Activated CD4-positive, CD25-positive, alpha-beta regulatory T cell treated with anti-CD3 and anti-CD28 coated beads, Interleukin-2, amount 50 U/mL, for 72 hours (primary cell): ENCODE measurements at regions not wholly inside any gene's neighbourhood (a gene's known extent, or its start where the extent isn't known, plus 50 kb on each side); places are given as distances from the start of the nearest gene placed in this dataset.

Source experiments
- DNase-seq: peaks from one replicate; pipeline ENCODE4 v3.0.0; 2021

DNA sequence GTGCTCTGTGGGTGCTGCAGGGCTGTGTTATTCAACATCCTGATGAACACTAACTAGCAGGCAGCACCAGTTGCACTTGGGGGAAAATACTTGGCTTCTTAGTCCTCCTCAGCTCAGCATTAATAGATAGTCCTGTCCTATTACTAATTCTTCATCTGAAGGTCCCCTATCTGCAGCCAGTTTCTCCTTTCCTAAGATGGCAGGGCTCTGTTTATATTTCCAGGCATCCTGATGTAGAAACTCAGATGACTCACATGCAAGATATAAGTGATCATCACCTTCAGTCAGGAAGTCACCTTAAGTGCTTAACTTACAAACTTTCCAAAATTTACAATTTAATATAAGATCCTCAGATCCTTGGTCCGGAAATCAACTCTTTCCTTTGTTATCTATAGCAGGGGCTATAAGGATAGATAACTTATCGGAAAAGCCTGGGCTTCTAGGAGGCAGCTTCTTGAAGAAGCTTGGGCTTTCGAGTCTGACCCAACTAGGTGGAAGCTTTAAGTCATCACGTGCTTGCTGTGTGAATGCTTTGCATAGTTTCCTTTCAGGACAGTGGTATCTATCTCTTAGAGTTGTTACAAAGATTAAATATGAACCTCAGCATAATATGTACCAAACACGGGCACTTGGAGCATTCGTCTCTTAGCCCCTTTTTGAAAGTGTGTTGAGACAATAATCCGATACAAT lies 181.0 kb upstream of the GRIP1 start:
- DNase-seq, result no peak

DNA sequence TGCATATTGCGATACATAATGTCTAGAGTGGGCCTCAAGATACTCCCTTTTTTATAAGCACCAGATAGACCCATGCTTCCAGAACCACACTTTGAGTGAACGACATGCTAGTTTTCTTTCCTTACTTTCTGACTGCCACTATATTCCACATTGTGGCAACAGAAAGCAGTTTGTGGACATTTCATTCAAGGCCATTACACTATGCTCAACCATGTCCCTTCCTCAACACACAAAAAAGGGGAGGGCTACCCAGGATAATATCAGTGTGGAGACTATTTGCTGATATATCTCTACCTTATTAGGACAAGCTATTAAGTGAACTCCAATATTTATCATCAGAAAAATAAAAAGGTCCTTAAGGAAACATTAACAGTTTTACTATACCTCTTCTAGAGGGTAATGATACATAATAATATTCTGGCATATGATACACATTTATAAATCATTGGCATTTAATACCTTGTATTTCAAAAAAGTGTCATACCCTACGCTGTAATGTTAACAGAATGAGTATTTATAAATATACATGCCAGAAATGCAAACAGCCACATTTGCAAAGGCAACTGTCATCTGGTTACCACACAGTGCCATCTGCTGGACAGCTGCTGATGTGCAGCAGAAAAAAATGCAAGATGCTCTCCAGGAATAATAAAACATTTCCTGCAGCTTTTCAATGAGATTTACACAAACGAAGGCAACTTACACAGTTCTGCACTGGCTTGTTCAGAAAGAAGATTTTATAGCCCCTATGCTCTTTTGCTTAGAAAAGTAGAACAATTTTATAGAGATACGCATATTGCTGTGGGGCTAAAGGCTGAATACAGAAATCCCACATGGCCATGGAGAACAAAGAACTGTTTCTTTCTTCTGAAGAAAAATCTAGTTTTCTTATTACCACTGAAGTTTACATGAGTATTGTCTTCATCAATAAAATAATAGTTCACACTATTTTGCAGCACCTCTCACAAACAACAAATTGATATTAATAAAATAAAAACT lies 182.2 kb upstream of the GRIP1 start:
- DNase-seq, result peak; percentile 65

DNA sequence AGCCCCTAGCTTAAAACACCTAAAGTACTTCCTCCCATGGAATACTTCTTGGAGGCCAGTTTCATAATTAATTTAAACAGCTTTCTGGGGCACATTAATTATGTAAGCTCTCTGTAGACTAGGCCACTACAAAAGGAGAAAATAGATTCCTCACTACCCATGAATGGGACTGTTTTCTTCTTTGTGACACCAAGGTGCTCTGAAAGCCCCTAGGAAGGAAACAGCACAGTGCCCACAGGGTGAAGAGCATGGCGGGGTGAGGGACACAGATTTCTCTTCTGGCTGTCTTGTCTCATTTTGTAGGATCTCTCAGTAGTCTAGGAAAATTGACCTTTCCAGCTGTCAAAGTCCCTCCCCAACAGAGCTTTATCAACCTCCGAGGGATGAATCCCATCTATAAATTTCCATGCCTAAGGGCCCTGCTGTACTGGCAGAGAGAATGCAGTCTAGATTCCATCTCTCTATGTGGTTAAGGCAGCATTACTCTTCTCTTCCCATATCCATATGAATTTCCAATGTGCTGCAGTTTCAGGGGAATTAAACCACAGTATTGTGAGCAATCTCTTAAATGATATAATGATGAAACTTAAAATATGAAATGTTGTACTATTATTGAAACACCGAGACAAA lies 183.6 kb upstream of the GRIP1 start:
- no peak for DNase-seq

DNA sequence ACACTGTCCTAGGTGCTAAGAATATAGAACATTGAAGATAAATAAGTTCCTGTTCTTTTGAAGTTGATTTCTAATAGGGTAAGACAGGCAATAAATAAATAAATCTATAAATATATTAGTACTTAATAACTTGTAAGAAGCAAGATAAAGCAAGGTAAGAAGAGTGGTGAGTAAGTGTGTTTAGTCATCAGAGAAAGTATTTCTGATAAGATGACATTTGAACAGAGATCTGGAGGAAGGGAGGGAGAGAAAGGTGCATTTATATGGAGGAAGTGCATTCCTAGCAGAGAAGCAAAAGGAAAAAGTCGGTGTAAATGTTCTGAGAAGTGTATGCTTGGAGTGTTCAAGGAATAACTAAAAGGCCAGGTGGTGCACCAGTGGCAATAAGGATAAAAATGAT lies 184.4 kb upstream of the GRIP1 start:
- no peak for DNase-seq

DNA sequence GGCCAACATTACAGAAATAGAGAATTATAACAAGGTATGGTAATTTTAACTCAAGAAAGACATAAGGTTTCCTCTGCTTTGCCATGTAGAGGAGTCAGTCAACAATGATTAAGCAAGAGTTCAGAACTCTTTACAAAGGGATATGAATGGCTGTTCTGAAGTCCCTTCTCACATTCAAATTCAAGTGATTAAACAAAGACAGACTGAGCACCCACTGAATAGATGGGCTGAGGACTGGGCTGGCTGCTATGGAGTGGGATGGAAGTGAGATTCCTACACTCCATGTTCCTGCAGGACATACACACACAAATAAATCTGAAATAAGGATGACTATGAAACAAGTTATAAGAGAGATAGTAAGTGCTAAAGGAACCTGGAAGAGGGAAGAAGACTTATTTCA lies 199.0 kb upstream of the GRIP1 start:
- DNase-seq, result no peak

DNA sequence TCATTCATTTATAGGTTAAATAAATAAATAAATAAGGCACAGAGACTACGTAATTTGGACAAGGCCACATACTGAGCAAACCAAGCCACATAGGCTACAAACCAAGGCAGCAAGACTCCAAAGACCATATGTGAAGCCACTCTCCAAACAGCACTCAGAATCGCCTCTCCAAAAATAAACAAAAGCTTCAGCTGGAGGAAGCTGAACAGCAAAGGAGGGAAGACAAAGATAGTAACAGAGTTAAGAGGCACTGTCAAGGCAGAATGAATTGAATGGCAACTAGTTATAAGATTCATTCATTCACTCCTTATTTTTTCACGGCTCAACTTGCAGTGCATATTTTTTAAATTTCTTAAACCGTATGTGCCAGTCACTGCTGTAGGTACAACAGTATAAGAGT lies 200.5 kb upstream of the GRIP1 start:
- DNase-seq, result no peak

DNA sequence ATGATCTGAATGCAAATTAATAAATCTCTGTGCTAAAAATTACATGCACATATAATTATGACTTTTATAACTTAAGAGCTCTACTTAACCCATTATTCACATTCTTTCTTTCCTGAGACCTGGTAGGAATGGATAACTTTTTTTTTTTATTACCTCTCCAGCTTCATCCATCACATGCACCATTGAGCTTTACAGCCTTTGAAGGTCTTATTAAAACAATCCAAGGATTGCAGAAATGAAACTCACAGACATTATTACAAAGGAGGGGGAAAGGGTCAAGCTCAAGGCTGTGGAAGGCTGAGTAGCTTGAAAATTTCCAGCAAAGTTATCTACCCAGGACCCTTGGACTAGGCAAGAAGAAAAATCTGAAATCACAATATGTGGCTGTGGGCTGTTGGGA lies 202.5 kb upstream of the GRIP1 start:
- no peak for DNase-seq

DNA sequence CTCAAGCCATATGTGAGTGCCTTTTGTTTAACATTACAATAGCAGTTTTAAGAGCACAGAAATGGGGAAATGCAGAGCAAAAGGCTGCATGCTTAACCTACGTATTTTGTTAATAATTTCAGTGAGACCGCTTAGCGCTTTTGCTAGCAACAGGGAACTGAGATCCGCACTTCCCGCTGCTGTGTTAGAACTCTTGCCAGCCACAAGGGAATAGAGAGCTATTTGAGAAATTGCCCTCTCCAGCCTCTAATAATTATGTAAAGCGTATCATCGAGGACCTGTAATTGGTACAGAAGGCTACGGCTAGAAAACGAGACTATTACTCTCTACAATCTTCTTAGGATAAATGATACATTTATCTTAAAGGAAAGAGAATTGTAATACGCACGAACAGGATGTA lies 205.2 kb upstream of the GRIP1 start:
- no peak for DNase-seq

DNA sequence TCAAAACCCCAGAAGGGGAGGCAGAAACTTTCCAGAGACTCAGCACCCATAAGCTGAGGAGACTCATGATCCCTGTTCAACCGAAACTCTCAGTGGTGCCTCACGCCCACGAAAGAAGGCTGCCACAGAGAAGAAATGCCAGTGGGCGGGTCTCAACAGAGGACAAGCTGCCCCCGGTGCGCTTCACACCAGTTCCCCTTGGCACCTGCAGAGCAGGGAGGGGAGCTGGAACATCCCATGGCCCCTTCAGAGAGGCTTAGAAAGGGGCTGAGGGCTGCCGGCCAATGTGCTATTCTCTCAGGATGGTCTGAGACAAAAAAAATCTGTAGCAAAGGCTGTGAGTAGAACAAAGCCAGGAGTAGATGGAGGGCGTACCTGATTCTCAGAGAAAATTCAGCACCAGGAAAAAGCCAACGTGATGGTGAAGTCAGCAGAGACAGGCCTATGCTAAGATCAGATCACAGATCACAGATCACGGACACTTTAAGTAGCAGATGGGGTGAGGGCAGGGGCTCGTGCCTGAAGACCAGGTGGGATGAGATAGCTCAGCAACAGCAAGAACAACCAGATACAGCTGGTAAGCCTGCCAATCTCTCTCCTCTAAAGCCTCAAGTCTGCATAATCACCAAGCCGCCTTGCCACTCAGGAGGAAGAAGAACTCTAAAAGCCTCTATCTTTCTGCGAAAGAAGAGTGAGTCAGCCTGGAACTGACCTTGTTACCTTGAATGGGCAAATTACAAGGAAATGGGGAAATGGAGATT lies 206.4 kb upstream of the GRIP1 start:
- no peak for DNase-seq

DNA sequence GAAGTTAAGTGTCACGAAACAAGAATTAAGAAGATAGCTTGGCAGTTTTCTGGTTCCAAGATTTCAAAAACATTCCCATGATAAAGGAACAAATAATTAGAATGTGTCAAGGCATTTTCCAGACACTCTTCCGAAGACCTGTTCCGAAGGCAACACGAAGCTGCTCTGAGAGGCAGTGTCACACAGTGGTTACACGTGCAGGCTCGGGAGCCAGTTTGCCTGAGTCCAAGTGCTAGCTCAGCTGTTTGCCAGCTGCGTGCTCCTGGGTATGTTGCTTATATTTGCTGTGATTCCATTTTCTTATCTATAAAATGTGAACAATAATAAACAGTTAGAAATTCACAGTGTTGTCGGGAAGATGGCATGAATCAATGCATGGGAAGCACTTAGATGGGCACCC lies 217.9 kb upstream of the GRIP1 start:
- no peak for DNase-seq

DNA sequence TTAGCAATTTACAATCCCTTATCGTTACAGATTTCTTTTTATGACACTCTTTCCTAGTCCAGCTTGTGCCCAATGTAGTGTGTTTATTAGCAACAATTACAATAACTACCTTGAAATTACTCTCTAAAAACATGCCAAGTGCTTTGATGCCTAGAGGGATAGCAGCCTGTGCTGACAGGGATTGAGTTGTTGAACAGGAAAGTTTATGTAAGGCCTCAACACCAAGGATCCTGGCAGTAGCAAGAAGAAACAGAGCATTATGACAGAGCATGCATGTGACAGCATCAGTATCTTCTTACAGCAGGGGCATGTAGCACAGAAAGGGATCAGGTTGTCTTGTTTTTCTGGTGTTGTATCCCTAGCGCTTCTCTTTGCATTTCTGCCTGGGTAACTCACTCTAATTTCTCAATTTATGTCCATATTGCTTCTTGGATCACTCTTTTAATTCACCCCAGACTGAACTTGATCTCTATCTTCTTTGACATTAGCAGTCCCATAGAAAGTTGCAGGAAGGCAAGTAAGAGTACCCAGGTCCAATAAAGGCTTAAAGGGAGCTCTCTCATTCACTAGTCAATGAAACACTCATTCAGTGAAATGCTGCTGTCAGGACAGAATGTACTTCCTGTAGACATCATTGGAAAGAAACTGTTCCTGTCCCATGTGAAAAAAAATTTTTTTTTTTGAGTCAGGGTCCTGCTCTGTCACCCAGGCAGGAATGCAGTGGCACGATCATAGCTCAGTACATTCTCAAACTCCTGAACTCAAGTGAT lies 220.0 kb upstream of the GRIP1 start:
- DNase-seq, result no peak

DNA sequence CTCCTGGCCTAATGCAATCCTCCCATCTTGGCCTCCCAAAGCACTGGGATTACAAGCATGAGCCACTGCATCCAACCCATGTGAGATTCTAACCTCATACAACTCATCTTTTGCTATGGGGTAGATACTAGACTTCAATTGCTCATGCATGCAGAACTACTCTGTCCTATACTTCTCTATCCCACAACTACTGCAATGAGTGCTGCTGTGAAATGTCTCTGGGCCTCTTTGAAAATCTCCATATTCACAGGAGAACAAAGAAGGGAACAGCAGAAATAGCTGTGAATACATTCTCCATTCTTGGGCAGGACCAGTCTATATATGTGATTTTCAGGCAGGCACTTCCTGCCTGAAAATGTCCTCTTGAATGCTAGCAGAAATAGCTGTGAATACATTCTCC lies 220.7 kb upstream of the GRIP1 start:
- DNase-seq, result no peak

DNA sequence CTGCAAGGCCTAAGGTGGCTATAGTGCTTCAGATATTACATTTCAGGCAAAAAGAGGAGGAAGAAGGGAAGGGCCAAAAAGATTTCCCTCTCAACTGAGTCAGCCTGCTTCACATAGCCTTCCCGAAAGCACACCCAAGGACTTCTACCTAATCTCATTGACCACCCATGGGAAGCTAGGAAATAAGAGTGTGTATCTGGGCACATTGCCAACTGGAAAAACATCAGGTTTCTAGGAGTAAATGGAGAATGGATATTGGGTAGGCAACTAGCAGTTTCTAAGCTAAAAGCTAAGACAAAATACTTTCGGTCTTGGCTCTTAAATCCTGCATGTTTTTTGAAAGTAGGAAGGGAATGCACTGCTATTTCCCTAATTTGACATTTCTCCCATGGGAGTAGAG lies 221.7 kb upstream of the GRIP1 start:
- no peak for DNase-seq

DNA sequence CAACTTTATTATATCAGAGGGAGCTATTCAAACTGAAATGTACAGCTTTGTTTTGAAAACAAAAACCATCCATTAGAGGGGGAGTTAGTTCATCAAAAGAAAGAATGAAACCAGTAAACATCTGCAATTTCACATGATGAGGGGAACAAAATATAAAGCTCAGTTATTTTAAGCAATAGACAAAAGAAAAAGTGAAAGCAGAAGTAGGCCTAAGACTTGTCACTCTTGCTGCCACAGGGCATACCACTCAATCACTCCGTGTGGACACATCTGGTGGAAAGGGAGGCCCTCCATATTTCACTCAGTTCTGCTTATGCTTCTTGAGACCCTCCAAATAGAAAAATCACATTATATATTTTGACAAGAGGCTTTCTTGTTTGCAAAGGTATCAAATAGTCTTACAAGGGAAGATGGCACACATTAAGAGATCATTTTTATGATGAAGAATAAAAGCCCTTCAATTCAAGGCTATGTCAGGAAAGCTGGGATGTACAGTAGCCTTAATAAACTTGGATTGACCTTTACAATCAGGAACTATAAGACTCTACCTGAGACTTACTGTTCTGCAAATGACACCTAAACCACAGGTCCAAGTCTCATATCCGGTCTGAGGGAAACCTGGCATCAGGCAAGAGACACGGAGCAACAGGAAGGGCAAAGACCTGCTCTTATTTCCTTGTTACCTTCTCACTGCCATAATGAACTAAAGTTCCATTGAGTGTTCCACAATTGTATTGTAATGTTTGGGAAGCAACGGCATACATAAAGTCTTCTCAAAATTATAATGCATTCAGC lies 222.5 kb upstream of the GRIP1 start:
- no peak for DNase-seq

DNA sequence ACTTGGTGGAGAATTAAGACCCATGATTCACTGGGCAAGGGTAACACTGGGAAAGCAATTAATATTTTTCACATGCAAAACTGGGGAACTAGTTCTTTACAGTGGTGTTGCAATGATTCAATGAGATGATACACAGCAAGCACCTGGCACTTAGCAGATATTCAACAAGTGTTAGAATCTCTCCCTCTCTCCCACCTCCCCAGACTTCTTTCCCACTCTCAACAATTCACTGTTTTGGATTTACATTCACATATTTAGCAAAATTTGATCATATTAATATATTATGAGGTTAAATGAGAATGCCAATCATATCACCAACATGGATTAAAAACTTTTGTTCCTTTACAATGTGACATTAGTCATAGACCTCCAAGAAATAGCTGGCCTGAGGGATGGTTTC lies 223.1 kb upstream of the GRIP1 start:
- DNase-seq, result no peak

DNA sequence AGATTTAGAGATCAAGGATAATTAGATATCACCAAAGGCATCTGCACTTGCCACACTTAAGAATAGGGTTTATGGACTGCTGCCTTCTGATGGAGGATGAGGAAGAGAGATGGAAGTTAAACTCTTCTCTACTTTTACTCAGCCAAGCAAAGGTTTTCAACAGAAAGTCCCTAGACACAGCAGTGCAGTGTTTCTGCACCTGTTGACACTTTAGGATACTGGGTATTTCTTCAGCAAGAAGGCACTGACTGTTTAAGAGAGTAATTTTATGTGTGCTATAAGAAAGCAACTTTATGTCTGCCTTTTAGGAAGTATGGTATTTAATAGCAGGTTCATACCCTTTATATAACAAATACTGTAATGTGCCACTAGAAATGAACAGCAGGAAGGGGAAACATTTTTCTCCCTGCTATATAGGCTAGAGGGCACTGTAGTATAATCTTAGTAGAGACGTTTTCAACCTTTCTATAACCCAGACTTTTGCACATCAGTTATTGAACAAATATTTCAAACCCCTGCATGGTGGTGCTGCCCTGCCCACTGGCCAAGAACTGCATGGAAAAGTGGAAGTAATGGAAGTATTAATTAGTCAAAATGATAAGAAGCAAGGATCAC lies 225.0 kb upstream of the GRIP1 start:
- DNase-seq, result no peak

DNA sequence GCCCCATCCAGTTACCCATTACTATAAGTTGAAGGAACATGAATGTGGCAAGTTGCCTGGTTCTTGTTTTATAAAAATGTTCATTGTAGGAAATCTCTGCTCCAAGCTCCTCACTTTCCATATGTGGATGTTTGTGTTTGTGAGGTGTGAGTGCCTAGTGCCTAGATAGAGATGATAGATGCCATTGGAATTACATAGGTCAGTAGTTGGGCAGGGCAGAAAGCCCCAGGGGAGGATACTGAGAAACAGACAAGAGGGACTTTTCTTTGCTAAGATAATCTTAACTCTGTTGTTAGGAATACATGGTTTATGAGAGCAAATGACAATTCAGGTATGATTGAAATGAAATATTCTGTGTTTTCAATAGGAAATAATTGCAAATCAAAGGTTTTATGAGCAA lies 226.3 kb upstream of the GRIP1 start:
- no peak for DNase-seq

DNA sequence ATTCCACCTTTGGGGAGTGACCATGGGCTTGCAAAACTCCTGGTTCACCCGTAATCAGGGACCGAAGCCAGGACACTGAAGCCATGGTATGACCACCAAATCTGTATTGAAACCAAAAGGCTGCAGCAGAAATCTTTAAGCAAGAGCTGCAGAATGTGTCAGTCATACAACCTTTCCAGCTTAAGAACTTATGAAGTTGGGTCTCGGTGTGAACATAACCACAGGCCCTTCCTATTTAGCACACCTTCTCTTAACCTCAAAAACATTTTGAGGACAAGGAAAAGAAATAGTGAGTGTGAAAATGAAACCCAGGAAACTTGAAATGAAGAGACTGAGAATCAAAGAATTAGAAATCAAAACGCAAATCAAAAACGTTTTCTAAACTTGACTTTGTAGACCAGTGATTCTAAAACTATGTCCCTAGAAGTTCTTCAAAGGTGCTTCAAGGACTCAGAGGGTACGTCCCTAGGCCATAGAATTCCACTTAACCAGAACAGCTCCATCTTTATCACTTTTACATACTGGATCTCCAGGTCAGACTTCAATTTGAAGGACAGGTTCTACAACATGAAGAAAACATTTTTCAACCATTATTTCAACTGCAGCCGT lies 231.6 kb upstream of the GRIP1 start:
- DNase-seq, result no peak

DNA sequence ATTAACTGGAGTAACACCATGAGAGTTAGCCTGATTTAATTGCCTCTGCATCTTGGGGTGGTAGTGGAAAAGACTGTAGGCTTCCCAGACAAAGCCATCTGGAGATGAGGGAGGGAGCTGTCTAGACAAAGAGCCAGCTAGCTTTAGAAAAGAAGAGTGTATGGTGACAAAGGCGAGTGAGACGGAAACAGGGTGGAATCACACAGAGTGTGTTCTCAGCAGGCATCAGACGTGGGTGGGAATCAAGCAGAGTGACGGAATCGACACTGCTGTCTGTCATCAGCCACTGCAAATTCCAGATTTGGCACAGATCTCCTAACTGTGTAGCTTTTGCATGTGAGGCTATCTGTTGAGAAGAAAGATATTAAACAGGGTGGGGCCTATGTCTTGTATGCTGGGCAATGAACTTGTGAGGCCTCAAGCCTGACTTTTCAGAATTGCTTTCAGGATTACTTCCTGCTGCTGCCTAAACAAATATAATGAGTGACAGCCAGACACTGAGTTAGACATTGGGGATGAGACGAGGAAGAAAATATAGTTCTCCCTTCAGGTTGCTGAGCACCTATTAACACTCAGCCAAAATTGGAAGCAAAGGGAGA lies 236.5 kb upstream of the GRIP1 start:
- DNase-seq, result no peak

DNA sequence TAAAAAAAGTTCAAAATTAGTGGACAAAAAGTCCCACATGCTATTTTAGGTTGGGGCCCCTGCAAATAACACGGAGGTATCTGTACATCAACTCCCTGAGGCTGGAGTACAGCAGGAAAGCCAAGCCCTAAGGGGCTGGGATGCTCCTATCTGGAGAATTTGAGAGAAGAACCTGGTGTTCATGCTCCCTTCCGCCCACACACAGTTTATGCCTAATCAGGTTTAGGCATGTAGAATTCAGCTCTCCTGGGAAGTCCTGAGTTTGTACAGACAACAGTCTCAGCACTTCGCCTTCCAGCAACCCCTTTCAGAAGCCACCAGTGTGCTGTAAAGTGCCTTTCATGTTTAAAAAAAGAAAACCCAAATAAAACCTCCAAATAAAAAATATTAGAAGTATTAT lies 237.3 kb upstream of the GRIP1 start:
- DNase-seq, result no peak
